GM12872 (cell line): ENCODE measurements at regions not wholly inside any gene's neighbourhood (a gene's known extent, or its start where the extent isn't known, plus 50 kb on each side); places are given as distances from the start of the nearest gene placed in this dataset.

Experiments
- TF ChIP-seq, protein P1 (sequence below): IDR thresholded peaks from 3 replicates; pipeline ENCODE4 v1.5.1; 2011; ENCODE audit warnings: low read depth, mild to moderate bottlenecking, low read length, moderate library complexity; ENCODE audit not compliant: insufficient read depth

DNA sequence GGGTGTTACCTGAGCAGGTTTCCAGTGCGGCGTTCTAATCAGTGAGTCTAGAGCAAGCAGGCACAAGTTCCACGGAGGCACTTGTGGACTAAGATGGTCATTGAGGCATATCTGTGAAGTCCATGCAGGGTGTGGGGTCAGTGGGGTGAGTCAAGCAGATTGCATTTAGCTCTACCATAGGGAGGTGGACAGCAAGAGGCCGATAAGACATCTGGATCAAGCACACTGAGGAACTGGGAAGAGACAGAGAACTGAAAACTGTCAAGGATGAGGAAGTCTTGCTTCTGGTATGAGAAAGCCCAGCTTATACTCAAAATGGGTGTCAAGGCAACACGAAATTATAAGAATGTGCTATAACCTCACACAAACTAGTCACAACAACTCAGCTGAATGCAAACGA is 61.2 kb upstream of the SLC39A10 start:
- TF ChIP-seq, protein P1, sequence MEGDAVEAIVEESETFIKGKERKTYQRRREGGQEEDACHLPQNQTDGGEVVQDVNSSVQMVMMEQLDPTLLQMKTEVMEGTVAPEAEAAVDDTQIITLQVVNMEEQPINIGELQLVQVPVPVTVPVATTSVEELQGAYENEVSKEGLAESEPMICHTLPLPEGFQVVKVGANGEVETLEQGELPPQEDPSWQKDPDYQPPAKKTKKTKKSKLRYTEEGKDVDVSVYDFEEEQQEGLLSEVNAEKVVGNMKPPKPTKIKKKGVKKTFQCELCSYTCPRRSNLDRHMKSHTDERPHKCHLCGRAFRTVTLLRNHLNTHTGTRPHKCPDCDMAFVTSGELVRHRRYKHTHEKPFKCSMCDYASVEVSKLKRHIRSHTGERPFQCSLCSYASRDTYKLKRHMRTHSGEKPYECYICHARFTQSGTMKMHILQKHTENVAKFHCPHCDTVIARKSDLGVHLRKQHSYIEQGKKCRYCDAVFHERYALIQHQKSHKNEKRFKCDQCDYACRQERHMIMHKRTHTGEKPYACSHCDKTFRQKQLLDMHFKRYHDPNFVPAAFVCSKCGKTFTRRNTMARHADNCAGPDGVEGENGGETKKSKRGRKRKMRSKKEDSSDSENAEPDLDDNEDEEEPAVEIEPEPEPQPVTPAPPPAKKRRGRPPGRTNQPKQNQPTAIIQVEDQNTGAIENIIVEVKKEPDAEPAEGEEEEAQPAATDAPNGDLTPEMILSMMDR: no peak

DNA sequence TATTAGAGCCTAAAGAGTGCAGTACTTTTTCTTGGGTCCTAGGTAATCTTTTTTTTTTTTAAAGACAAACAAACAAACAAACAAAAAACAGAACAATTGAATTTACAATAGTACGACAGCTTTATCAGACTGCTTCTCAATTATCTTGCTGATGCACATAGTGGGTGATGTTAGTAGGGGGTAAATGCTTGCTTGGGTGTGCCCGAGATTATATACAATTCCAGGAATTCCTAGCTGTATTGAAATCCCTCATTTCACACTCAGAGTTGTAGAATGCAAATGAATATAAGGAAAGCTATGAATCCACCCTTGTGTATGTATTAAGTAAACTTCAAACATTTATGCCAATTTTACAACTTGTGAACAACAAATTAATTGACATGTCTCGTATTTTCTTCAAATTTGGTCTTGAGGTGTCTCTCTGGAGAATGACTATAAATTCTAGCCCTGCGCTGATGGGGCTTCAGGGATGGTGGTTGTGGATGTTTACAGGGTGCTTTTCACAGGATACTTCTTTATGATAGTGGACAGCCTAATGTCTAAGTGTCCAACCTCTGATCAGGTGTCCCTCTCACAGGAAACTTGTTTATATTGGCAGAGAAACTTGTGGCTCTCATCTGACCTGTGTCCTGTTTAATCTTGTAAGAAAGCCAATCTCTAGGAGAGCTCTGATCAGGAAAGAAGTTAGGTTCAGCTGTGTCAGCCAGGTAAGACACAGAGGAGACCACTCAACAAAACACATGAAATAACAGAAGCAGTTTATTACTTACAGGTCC is 61.9 kb upstream of the SLC39A10 start:
- TF ChIP-seq, protein P1: no peak

GRCh38 chr2:195594248-195594647 is 62.8 kb upstream of the SLC39A10 start:
- TF ChIP-seq, protein P1: no peak

GRCh38 chr2:195592105-195592504 is 64.9 kb upstream of the SLC39A10 start:
- TF ChIP-seq, protein P1: no peak

DNA sequence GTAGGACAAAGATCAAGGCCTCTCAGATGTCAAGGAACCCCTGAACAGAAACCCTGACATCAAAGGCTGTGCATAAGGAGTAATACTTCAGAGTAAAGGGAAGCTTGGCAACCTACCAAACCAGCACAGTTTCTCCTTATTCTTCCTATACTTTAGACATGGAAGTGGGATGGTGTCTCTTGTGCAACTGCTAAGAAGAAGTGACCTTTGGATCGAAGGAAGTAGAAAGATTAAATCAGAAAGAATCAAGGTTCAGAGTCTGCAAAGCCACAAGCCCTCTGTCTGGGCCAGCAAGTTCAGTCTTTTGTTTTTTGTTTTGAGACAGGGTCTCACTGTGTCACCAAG is 66.2 kb upstream of the SLC39A10 start:
- TF ChIP-seq, protein P1: no peak

DNA sequence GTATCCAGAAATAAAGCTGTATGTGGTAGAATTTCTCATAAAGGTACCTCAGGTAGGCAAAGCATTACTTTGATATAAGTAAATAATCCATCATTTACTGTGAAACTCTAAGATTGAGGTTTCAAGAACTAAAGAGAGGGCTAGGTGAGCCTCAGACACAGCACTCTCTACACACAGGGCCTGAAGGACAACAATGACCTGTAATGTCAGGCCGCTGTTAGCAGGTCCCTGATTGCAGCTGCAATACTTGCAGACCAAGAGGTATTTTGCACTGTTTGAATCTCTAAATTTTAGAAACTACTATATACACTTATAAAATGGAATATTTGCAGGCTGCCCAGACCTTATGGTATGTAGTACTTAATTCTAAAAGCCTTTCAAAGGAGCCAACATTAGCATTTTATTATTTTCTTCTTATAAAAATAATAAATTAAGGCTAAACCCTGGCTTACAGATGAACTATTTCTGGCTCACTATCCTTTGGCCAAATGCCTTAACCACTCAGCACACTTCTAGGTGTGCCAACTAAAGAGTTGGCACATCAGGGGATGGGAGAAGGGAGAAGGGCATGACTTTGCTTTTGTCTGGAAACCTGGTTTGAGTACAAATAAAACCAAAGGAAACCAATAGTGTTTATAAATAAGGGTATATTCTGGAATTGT is 66.7 kb upstream of the SLC39A10 start:
- TF ChIP-seq, protein P1: no peak

DNA sequence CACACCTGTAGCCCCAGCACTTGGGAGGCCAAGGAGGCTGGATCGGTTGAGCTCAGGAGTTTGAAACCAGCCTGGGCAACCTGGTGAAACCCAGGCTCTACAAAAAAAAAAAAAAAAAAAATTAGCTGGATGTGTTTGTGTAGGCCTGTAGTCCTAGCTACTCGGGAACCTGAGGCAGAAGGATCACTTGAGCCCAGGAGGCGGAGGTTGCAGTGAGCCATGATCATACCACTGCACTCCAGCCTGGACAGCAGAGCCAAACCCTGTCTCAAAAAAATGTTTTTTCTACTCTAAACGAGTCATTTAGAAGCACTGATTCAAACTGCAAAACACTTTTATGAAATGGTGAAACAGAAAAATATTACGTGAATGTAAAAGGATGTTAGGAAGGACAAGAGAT is 69.1 kb upstream of the SLC39A10 start:
- TF ChIP-seq, protein P1: no peak
